Activated CD4-positive, alpha-beta T cell treated with anti-CD3 and anti-CD28 coated beads, Interleukin-2, amount 10 ng/mL, durations not matched to agents 7 days and 5 days (primary cell): ENCODE measurements at regions not wholly inside any gene's neighbourhood (a gene's known extent, or its start where the extent isn't known, plus 50 kb on each side); places are given as distances from the start of the nearest gene placed in this dataset.

Experiments used
- CTCF ChIA-PET: fragments of 350-600 bp; sonication (Branson Sonifier 250); formaldehyde crosslinking; loops from one replicate; lab custom pipeline; 2021; ENCODE audit warnings: antibody characterized with exemption; lab: Charles Lee
- POLR2A ChIA-PET: fragments of 350-600 bp; sonication (Branson Sonifier 250); formaldehyde crosslinking; loops from one replicate; lab custom pipeline; 2021; ENCODE audit warnings: antibody characterized with exemption; lab: Charles Lee
- DNase-seq: peaks from one replicate; pipeline ENCODE4 v3.0.0-alpha.2; 2020
- H3K27ac Mint-ChIP-seq: one replicate; pipeline ENCODE4 v1.8.0; 2021; ENCODE audit warnings: mild to moderate bottlenecking, moderate library complexity, mixed read lengths
- H3K27me3 Mint-ChIP-seq: one replicate; pipeline ENCODE4 v1.8.0; 2021; ENCODE audit warnings: mixed read lengths
- H3K36me3 Mint-ChIP-seq: one replicate; pipeline ENCODE4 v1.8.0; 2021; ENCODE audit warnings: low read depth, mixed read lengths
- H3K4me1 Mint-ChIP-seq: one replicate; pipeline ENCODE4 v1.8.0; 2021; ENCODE audit warnings: mixed read lengths
- H3K4me3 Mint-ChIP-seq: one replicate; pipeline ENCODE4 v1.8.0; 2021; ENCODE audit warnings: mild to moderate bottlenecking, moderate library complexity, mixed read lengths
- H3K9me3 Mint-ChIP-seq: one replicate; pipeline ENCODE4 v1.8.0; 2021; ENCODE audit warnings: mixed read lengths

- no peak overlapping the region for H3K27ac Mint-ChIP-seq
- ChIA-PET CTCF (no interaction called here), POLR2A (no interaction called here)
- DNase-seq: no peak
- H3K4me3 Mint-ChIP-seq: no peak overlapping the region
- H3K27me3 Mint-ChIP-seq: no peaks in the 10 kb centered on the region
- no peaks in the 10 kb centered on the region for H3K4me1 Mint-ChIP-seq
- no peaks in the 10 kb centered on the region for H3K36me3 Mint-ChIP-seq
- H3K9me3 Mint-ChIP-seq: peaks cover 3% of the 10 kb centered on the region
These were observed 314.2 kb downstream of the RAB28 start for GRCh38 chr4:13169731-13170525.

DNA sequence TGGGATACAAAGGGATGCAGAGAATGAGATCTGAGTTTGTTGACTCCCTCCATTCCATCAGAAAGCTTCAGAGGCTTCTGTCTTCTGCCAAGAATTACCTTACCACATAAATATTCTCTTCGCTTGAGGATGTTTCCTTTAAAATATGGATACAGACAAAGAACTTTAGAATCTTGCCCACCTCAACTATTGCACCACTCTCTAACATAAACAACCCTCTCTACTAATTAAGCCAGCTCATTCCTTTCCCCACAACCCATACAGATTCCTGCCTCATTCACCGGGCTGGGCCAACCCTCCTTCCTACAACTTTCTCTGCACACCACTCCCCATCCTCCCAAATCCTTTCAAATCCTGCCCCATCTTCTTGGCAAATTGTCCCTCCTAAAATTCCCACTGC is 315.8 kb downstream of the RAB28 start:
- H3K27ac Mint-ChIP-seq: no peak overlapping the region
- no peak overlapping the region for H3K4me3 Mint-ChIP-seq
- CTCF ChIA-PET: no interaction called here
- no peaks in the 10 kb centered on the region for H3K36me3 Mint-ChIP-seq
- no peaks in the 10 kb centered on the region for H3K27me3 Mint-ChIP-seq
- no peaks in the 10 kb centered on the region for H3K4me1 Mint-ChIP-seq
- POLR2A ChIA-PET: no interaction called here
- no peak for DNase-seq
- H3K9me3 Mint-ChIP-seq: peaks cover 3% of the 10 kb centered on the region

DNA sequence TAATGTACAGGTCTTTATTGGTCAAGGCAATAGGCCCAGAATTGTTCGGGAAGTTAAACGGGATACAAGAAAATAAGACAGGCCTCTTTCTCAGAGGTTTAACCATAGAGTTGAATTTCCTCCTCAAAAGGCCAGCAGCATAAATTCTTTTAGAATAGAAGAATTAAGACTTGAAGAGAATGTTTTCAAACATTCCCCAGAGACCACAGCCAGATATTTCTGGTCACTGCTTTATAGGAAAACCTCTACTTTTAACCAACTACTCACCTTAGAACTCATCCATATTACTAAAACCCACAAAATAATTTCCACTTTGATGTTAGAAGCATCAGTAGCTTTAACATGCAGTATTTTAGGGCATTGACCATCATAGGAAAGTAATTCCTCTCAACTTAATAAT is 317.9 kb downstream of the RAB28 start:
- H3K9me3 Mint-ChIP-seq: peaks cover 3% of the 10 kb centered on the region
- no peak for DNase-seq
- no peak overlapping the region for H3K27ac Mint-ChIP-seq
- H3K4me1 Mint-ChIP-seq: no peaks in the 10 kb centered on the region
- no peaks in the 10 kb centered on the region for H3K36me3 Mint-ChIP-seq
- ChIA-PET POLR2A (no interaction called here), CTCF (no interaction called here)
- no peaks in the 10 kb centered on the region for H3K27me3 Mint-ChIP-seq
- H3K4me3 Mint-ChIP-seq: no peak overlapping the region

DNA sequence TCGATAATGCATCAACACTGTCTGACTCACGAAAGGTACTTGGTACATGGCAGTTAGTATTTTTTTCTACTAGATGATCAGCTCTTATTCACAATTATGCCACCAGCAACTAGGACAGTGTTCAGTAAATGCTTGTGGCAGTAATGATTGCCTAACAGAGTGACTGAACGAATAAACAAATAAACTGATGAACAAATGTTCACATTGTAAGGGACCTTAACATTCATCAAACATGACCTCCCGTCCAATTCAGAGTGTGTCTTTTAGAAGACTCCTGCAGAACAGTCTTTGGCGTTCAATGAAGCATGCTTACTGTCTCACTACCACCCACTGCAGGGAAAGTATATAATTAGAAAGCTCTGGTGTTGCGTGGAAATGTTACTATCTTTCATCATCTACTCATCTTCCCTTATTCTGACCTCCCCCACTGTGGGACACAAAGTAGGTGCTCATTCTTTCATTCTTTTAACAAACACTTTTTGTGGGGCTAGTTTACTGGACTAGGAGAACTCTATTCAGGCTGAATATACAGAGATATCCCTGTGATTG is 319.3 kb downstream of the RAB28 start:
- Mint-ChIP-seq H3K27me3 (no peaks in the 10 kb centered on the region), H3K4me3 (no peak overlapping the region), H3K4me1 (no peaks in the 10 kb centered on the region), H3K27ac (no peak overlapping the region), H3K9me3 (peaks cover 3% of the 10 kb centered on the region), H3K36me3 (no peaks in the 10 kb centered on the region)
- ChIA-PET POLR2A (interaction anchor here (0.6 kb wide), 1 partner anchor 1074 kb away, joined by 3 read pairs; no protein-coding TSS in a partner anchor), CTCF (no interaction called here)
- DNase-seq: no peak

DNA sequence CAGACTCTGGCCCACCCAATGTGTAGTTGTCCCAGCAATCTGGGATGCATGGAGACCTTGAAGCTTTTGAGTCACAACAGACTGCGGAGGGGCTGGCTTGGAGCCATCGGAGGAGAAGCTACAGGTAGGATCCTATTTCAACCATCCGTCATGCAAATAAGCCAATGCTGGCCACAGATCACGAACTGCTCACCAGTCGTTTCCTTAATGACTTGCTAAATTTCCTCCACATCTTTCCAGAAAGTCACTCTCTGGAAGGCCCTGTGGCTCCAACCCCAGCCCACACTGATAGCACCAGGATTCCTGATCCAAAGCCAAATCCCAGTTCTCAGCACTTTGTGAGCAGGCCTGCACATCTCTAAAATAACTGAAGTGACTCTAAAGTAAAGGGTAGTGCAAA is 321.3 kb downstream of the RAB28 start:
- Mint-ChIP-seq H3K9me3 (peaks cover 3% of the 10 kb centered on the region), H3K4me3 (no peak overlapping the region), H3K27ac (no peak overlapping the region), H3K36me3 (no peaks in the 10 kb centered on the region), H3K4me1 (no peaks in the 10 kb centered on the region), H3K27me3 (no peaks in the 10 kb centered on the region)
- POLR2A ChIA-PET: no interaction called here
- no peak for DNase-seq
- CTCF ChIA-PET: no interaction called here

- Mint-ChIP-seq H3K27ac (no peak overlapping the region), H3K9me3 (no peaks in the 10 kb centered on the region), H3K36me3 (no peaks in the 10 kb centered on the region), H3K4me3 (no peak overlapping the region), H3K4me1 (no peaks in the 10 kb centered on the region), H3K27me3 (no peaks in the 10 kb centered on the region)
- POLR2A ChIA-PET: no interaction called here
- CTCF ChIA-PET: no interaction called here
- no peak for DNase-seq
These were observed 323.2 kb downstream of the RAB28 start for GRCh38 chr4:13160920-13161319.

DNA sequence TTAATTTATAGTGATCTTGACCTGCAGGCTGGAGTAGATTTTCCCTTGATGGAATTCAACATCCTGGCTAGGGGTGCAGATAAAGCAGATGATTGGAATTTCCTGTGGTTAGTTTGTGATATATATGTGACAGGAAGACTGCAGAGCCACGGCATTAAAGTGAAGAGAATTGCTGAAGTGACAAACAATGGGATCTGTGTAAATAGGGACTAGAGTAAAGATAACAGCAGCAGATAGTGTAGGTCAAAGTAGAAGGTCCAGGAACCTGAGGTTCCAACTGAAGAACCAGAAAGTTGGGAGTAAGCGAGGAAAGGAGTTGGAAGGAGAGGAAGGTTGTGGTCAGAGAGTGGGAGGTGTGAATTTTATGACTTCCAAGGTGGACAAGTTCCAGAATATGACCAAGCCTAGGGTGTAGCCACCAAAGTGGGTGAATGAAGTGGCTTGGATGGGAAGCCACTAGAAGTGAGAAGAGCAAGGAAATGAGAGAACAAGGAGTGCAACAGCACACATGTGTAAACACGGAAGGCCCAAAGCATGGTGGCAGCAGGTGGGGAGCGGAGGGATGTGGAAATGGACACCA is 325.0 kb downstream of the RAB28 start:
- CTCF ChIA-PET: no interaction called here
- H3K36me3 Mint-ChIP-seq: no peaks in the 10 kb centered on the region
- POLR2A ChIA-PET: no interaction called here
- no peak overlapping the region for H3K27ac Mint-ChIP-seq
- H3K4me3 Mint-ChIP-seq: no peak overlapping the region
- no peaks in the 10 kb centered on the region for H3K4me1 Mint-ChIP-seq
- no peak for DNase-seq
- H3K27me3 Mint-ChIP-seq: no peaks in the 10 kb centered on the region
- no peaks in the 10 kb centered on the region for H3K9me3 Mint-ChIP-seq

GRCh38 chr4:13151194-13151593 is 332.9 kb downstream of the RAB28 start:
- ChIA-PET POLR2A (no interaction called here), CTCF (no interaction called here)
- no peaks in the 10 kb centered on the region for H3K36me3 Mint-ChIP-seq
- no peaks in the 10 kb centered on the region for H3K9me3 Mint-ChIP-seq
- no peaks in the 10 kb centered on the region for H3K4me1 Mint-ChIP-seq
- no peaks in the 10 kb centered on the region for H3K27me3 Mint-ChIP-seq
- no peak overlapping the region for H3K27ac Mint-ChIP-seq
- no peak for DNase-seq
- no peak overlapping the region for H3K4me3 Mint-ChIP-seq

GRCh38 chr4:13143222-13144070 is 340.7 kb downstream of the RAB28 start:
- Mint-ChIP-seq H3K27me3 (no peaks in the 10 kb centered on the region), H3K9me3 (no peaks in the 10 kb centered on the region), H3K36me3 (no peaks in the 10 kb centered on the region), H3K27ac (no peak overlapping the region), H3K4me1 (no peaks in the 10 kb centered on the region), H3K4me3 (no peak overlapping the region)
- ChIA-PET POLR2A (no interaction called here), CTCF (no interaction called here)
- no peak for DNase-seq

DNA sequence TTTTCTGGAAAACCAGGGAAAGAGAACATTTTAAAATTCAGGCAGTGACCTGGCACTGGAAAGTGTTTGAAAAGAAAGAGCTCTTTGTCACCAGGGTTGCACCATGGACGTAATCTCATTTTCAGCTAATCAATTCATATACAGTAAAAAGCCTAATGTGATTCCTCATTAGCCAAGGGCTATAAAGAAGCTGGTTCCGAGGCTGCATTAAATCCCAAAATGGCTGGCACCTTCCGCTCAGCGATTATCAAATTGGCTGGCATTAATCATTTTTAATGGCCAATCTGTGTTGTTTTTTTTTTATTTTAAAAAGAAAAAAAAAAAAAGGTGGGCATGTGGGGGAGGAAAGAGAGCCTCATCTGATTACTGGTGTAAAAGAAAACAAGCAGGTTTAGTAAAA is 341.4 kb downstream of the RAB28 start:
- ChIA-PET POLR2A (no interaction called here), CTCF (no interaction called here)
- DNase-seq: no peak
- H3K4me1 Mint-ChIP-seq: no peaks in the 10 kb centered on the region
- no peaks in the 10 kb centered on the region for H3K27me3 Mint-ChIP-seq
- H3K9me3 Mint-ChIP-seq: no peaks in the 10 kb centered on the region
- H3K4me3 Mint-ChIP-seq: no peak overlapping the region
- H3K36me3 Mint-ChIP-seq: no peaks in the 10 kb centered on the region
- no peak overlapping the region for H3K27ac Mint-ChIP-seq

DNA sequence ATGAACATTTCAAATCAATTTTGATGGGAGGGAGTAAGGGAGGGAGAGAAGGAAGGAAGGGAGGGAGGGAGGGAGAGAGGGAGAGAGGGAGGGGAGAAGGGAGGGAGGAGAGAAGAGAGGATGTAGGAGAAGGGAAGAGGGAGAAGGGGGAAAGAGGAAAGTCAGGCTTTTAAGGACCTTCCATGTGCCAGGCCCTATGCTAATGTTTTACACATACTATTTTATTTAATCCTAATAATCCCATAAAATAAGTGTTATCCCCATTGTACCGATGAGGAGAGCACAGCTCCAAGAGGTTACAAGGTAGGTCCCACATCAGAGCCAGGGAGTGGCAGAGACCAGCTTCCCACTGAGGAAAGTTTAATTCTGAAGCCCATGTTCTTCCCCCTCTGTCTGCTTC is 341.9 kb downstream of the RAB28 start:
- Mint-ChIP-seq H3K27me3 (no peaks in the 10 kb centered on the region), H3K36me3 (no peaks in the 10 kb centered on the region), H3K9me3 (no peaks in the 10 kb centered on the region), H3K4me1 (no peaks in the 10 kb centered on the region), H3K27ac (no peak overlapping the region), H3K4me3 (no peak overlapping the region)
- DNase-seq: no peak
- POLR2A ChIA-PET: no interaction called here
- CTCF ChIA-PET: no interaction called here

DNA sequence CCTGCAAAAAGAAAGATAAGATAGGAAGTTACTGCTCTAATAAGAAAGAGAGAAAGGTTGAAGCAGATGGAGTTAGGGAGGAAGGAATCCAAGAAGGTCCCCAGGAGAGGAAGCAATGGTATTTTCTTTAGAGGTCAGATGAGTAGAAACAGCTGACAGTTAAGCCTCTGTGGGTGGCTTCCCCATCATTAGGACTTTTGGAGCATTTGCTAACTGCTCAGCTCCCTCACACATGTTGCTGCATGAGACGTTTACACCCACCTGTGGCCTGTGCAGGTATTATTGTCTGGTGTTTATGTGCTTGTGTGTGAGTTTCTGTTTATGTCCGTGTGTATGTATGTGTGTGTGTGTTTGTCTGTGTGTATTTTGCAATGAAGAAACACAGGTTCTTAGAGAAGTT is 346.8 kb downstream of the RAB28 start:
- H3K27me3 Mint-ChIP-seq: no peaks in the 10 kb centered on the region
- no peak overlapping the region for H3K27ac Mint-ChIP-seq
- CTCF ChIA-PET: no interaction called here
- POLR2A ChIA-PET: no interaction called here
- no peak for DNase-seq
- no peaks in the 10 kb centered on the region for H3K36me3 Mint-ChIP-seq
- no peaks in the 10 kb centered on the region for H3K4me1 Mint-ChIP-seq
- no peaks in the 10 kb centered on the region for H3K9me3 Mint-ChIP-seq
- no peak overlapping the region for H3K4me3 Mint-ChIP-seq

- H3K4me3 Mint-ChIP-seq: no peak overlapping the region
- no peak overlapping the region for H3K27ac Mint-ChIP-seq
- DNase-seq: no peak
- ChIA-PET CTCF (no interaction called here), POLR2A (no interaction called here)
- no peaks in the 10 kb centered on the region for H3K9me3 Mint-ChIP-seq
- no peaks in the 10 kb centered on the region for H3K4me1 Mint-ChIP-seq
- no peaks in the 10 kb centered on the region for H3K36me3 Mint-ChIP-seq
- no peaks in the 10 kb centered on the region for H3K27me3 Mint-ChIP-seq
These were observed 350.4 kb downstream of the RAB28 start for GRCh38 chr4:13133700-13134099.
